ENCODE measurements at regions not wholly inside any gene's neighbourhood (a gene's known extent, or its start where the extent isn't known, plus 50 kb on each side); places are given as distances from the start of the nearest gene placed in this dataset.
"Not testable (repeated sequence)": the region's sequence is repeated elsewhere in the genome, so short reads cannot be mapped to it uniquely, and the experiment has no call there.

DNA sequence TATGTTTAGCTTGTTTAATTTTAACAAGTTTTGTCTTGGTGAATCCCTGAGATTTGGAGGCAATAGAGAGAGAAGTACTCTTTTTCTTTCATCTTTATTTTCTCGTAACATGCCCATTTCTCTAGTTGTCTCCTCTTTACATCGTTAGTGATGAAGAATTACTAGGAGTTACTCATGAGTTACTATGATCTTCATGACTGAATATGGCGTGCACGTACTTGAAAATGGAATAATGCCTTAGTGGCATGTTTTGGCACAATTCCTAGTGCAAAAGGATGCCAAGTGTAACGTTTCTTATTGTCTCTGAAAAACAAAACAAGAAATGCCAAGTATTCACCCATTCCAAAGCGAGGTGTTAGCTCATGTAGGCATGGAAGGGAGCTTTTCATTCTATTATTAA, 340.7 kb upstream of the FLRT2 start:
- H3K27me3 Mint-ChIP-seq; H3K4me1 ChIP-seq (ENCODE audit: control insufficient read depth in 1 of 2, extremely low read depth in 1 of 2, insufficient read depth in 2 of 2, low read length in 2 of 2); H3K9me3 ChIP-seq; H3K4me3 ChIP-seq (ENCODE audit: control insufficient read depth in 1 of 2, extremely low read depth in 1 of 2, low read length in 1 of 2); H3K27me3 ChIP-seq (replicated peaks in 1 of 2; ENCODE audit: control insufficient read depth in 2 of 2, extremely low read depth in 1 of 2, insufficient read depth in 2 of 2, low read length in 1 of 2); ATAC-seq (replicated peaks in 1 of 4); H3K36me3 ChIP-seq (ENCODE audit: control insufficient read depth in 2 of 2, extremely low read depth in 1 of 2, insufficient read depth in 1 of 2, low read length in 1 of 2); CTCF ChIA-PET; DNase-seq; H3K36me3 Mint-ChIP-seq; H3K4me1 Mint-ChIP-seq; H3K27ac Mint-ChIP-seq; H3K27ac ChIP-seq (ENCODE audit: low read length); H3K4me3 Mint-ChIP-seq: not testable (repeated sequence)
- no CpG with 5 or more reads among the region's 6 CpGs for WGBS (ENCODE audit: insufficient coverage)
- H3K9me3 Mint-ChIP-seq = peaks cover 6 to 24% (median 8%) of the 10 kb centered on the region in 3 donors
- POLR2A ChIA-PET = interaction anchor here in 1 of 2 donors (0.5 to 0.7 kb wide), 2 partner anchors 17 to 31 kb away, joined by 3 to 4 read pairs; no protein-coding TSS in a partner anchor

DNA sequence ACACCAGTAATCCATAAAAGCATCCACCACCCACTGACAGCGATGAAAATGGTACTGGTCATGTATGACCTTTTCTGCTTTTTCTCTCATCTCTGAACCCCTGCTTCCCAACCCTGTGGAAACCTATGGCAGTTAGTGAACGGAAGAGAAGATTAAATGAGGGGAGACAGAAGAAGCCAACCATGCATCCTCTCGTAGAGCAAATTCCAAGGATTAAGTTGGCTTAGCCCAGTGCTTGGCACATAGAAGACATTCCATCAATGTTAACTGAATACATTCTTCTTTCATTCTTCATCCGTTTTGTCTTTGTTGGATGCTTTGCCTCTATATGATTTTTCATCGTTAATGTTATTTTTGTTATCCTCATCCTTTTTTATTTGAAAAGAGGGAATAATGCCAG, 339.7 kb upstream of the FLRT2 start:
- DNase-seq (no peak), ATAC-seq (replicated peaks in 1 of 4) (no peak)
- WGBS (ENCODE audit: insufficient coverage) = no CpG with 5 or more reads among the region's 5 CpGs
- Mint-ChIP-seq H3K27me3 (no peaks in the 10 kb centered on the region), H3K9me3 (peaks cover 8 to 24% (median 11%) of the 10 kb centered on the region in 3 donors), H3K4me3 (no peak overlapping the region), H3K27ac (no peak overlapping the region), H3K36me3 (no peaks in the 10 kb centered on the region), H3K4me1 (no peaks in the 10 kb centered on the region)
- POLR2A ChIA-PET = no interaction called here
- Histone ChIP-seq H3K36me3 (ENCODE audit: control insufficient read depth in 2 of 2, extremely low read depth in 1 of 2, insufficient read depth in 1 of 2, low read length in 1 of 2) (no peaks in the 10 kb centered on the region), H3K4me1 (ENCODE audit: control insufficient read depth in 1 of 2, extremely low read depth in 1 of 2, insufficient read depth in 2 of 2, low read length in 2 of 2) (no peaks in the 10 kb centered on the region), H3K27me3 (replicated peaks in 1 of 2; ENCODE audit: control insufficient read depth in 2 of 2, extremely low read depth in 1 of 2, insufficient read depth in 2 of 2, low read length in 1 of 2) (no peaks in the 10 kb centered on the region), H3K27ac (ENCODE audit: low read length) (no peak overlapping the region), H3K9me3 (no peaks in the 10 kb centered on the region), H3K4me3 (ENCODE audit: control insufficient read depth in 1 of 2, extremely low read depth in 1 of 2, low read length in 1 of 2) (no peak overlapping the region)
- CTCF ChIA-PET = no interaction called here

DNA sequence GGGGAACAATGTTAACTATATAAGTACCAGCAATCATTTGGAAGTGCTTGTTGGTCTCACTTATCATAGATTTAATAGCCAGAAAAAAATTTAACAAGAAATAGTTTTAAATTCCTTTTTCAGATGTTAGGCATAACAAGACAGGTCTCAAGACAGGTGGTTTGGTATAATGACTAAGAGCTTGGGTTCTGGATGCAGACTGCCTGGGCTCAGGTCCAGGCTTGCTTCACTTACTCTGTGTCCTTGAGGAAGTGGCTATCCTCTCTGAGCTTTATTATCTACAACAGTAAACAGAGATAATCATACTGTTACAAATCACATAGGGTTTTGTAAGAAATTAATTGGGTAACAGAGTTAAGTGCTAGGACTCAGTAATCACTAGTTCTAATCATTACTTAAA, 338.0 kb upstream of the FLRT2 start:
- ChIA-PET CTCF (no interaction called here), POLR2A (no interaction called here)
- DNase-seq (no peak), ATAC-seq (replicated peaks in 1 of 4) (no peak)
- H3K9me3 ChIP-seq = no peaks in the 10 kb centered on the region
- H3K4me3 ChIP-seq (ENCODE audit: control insufficient read depth in 1 of 2, extremely low read depth in 1 of 2, low read length in 1 of 2) = no peak overlapping the region
- no peak overlapping the region for H3K27ac ChIP-seq (ENCODE audit: low read length)
- no peaks in the 10 kb centered on the region for H3K4me1 ChIP-seq (ENCODE audit: control insufficient read depth in 1 of 2, extremely low read depth in 1 of 2, insufficient read depth in 2 of 2, low read length in 2 of 2)
- H3K27me3 ChIP-seq (replicated peaks in 1 of 2; ENCODE audit: control insufficient read depth in 2 of 2, extremely low read depth in 1 of 2, insufficient read depth in 2 of 2, low read length in 1 of 2) = no peaks in the 10 kb centered on the region
- no peaks in the 10 kb centered on the region for H3K36me3 ChIP-seq (ENCODE audit: control insufficient read depth in 2 of 2, extremely low read depth in 1 of 2, insufficient read depth in 1 of 2, low read length in 1 of 2)
- no peak overlapping the region for H3K4me3 Mint-ChIP-seq
- peaks cover 8 to 24% (median 8%) of the 10 kb centered on the region in 3 donors for H3K9me3 Mint-ChIP-seq
- no peak overlapping the region for H3K27ac Mint-ChIP-seq
- H3K4me1 Mint-ChIP-seq = no peaks in the 10 kb centered on the region
- H3K36me3 Mint-ChIP-seq = no peaks in the 10 kb centered on the region
- H3K27me3 Mint-ChIP-seq = no peaks in the 10 kb centered on the region

DNA sequence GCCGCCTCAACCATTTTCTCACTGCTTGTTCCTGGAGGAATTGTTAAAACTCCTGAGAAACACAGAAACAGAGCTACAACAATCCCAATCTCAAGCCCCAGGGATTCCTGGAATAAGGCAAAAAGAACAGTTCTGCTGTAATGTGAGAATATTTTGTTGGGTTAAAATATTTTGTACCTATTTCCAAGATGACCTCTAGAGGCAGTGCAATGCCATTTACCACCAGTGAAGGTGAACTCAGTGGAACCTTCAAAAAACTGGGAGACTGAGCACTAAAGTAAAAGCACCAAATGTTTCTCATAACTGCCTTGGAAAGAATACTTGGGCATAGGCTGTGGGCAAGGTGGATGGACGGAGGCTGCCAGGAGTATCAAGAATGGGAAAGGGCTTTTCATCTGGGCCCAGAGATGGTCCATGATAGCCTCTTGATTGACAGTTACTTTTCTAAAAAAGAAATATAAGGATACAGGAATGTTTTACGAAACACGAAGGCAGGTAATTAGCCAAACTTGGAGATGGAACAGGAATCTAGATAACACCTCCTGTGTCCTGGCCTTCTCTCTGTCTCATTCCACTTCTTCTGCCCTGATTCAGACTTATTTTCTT, 334.0 kb upstream of the FLRT2 start:
- no peaks in the 10 kb centered on the region for H3K36me3 Mint-ChIP-seq
- Histone ChIP-seq H3K4me1 (ENCODE audit: control insufficient read depth in 1 of 2, extremely low read depth in 1 of 2, insufficient read depth in 2 of 2, low read length in 2 of 2) (no peaks in the 10 kb centered on the region), H3K27ac (ENCODE audit: low read length) (no peak overlapping the region), H3K27me3 (replicated peaks in 1 of 2; ENCODE audit: control insufficient read depth in 2 of 2, extremely low read depth in 1 of 2, insufficient read depth in 2 of 2, low read length in 1 of 2) (no peaks in the 10 kb centered on the region), H3K36me3 (ENCODE audit: control insufficient read depth in 2 of 2, extremely low read depth in 1 of 2, insufficient read depth in 1 of 2, low read length in 1 of 2) (no peaks in the 10 kb centered on the region), H3K9me3 (no peaks in the 10 kb centered on the region), H3K4me3 (ENCODE audit: control insufficient read depth in 1 of 2, extremely low read depth in 1 of 2, low read length in 1 of 2) (no peak overlapping the region)
- ATAC-seq (replicated peaks in 1 of 4) (no peak), DNase-seq (no peak)
- no peak overlapping the region for H3K4me3 Mint-ChIP-seq
- WGBS (ENCODE audit: insufficient coverage) = 80% methylated on average over 2 of the region's 4 CpGs
- no peak overlapping the region for H3K27ac Mint-ChIP-seq
- POLR2A ChIA-PET = no interaction called here
- no peaks in the 10 kb centered on the region for H3K27me3 Mint-ChIP-seq
- H3K9me3 Mint-ChIP-seq = peaks cover 6 to 8% (median 8%) of the 10 kb centered on the region in 3 donors
- no peaks in the 10 kb centered on the region for H3K4me1 Mint-ChIP-seq
- CTCF ChIA-PET = no interaction called here

DNA sequence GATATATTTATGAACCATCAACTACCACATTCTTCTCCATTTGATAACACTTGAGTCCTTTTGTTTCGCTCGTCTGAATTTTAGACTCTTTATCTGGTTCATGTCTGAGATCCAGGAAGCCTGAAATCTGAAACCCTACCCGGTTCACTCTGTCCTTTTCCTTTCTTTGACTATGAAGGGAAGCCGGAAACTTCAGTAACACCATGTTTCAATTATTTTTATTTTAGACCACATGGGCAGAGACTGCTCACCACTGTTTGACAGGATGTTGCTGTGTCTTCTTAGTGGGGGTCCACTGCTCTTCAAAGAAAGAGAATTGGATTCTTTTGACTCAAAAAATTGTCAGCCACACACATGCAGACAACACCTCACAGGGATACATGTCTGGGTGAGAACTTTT, 331.9 kb upstream of the FLRT2 start:
- Histone ChIP-seq H3K9me3 (no peaks in the 10 kb centered on the region), H3K27ac (ENCODE audit: low read length) (no peak overlapping the region), H3K27me3 (replicated peaks in 1 of 2; ENCODE audit: control insufficient read depth in 2 of 2, extremely low read depth in 1 of 2, insufficient read depth in 2 of 2, low read length in 1 of 2) (no peaks in the 10 kb centered on the region), H3K4me3 (ENCODE audit: control insufficient read depth in 1 of 2, extremely low read depth in 1 of 2, low read length in 1 of 2) (no peak overlapping the region), H3K36me3 (ENCODE audit: control insufficient read depth in 2 of 2, extremely low read depth in 1 of 2, insufficient read depth in 1 of 2, low read length in 1 of 2) (no peaks in the 10 kb centered on the region), H3K4me1 (ENCODE audit: control insufficient read depth in 1 of 2, extremely low read depth in 1 of 2, insufficient read depth in 2 of 2, low read length in 2 of 2) (no peaks in the 10 kb centered on the region)
- DNase-seq = no peak
- no peaks in the 10 kb centered on the region for H3K27me3 Mint-ChIP-seq
- no peak for ATAC-seq (replicated peaks in 1 of 4)
- no peaks in the 10 kb centered on the region for H3K4me1 Mint-ChIP-seq
- no peaks in the 10 kb centered on the region for H3K36me3 Mint-ChIP-seq
- ChIA-PET POLR2A (no interaction called here), CTCF (no interaction called here)
- H3K4me3 Mint-ChIP-seq = no peak overlapping the region
- peaks cover 6 to 15% (median 7%) of the 10 kb centered on the region in 3 donors for H3K9me3 Mint-ChIP-seq
- H3K27ac Mint-ChIP-seq = no peak overlapping the region
- 96% methylated on average over 3 of the region's 4 CpGs for WGBS (ENCODE audit: insufficient coverage)

DNA sequence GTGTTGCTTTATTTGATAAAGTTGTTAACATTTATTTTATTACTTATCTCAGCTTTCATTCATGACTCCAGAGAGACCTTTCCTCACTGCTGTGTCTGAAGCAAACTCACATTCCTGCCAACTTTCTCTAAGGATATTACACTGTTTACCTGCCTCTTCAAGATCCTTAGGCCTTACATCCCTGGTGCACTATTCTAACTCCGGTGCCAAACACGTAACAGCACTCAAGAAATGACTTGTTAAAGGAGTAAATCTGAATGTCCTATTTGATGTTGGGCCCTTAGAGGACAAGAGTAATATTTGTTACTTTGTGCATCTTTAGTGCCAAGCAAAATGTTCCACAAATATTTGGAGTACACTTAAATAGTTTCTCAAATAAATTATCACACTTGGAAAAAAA, 324.1 kb upstream of the FLRT2 start:
- no peak overlapping the region for H3K4me3 ChIP-seq (ENCODE audit: control insufficient read depth in 1 of 2, extremely low read depth in 1 of 2, low read length in 1 of 2)
- Mint-ChIP-seq H3K27ac (no peak overlapping the region), H3K27me3 (no peaks in the 10 kb centered on the region), H3K4me1 (no peaks in the 10 kb centered on the region), H3K9me3 (peaks cover 3 to 19% (median 16%) of the 10 kb centered on the region in 3 donors), H3K4me3 (no peak overlapping the region), H3K36me3 (no peaks in the 10 kb centered on the region)
- H3K9me3 ChIP-seq = no peaks in the 10 kb centered on the region
- no peaks in the 10 kb centered on the region for H3K36me3 ChIP-seq (ENCODE audit: control insufficient read depth in 2 of 2, extremely low read depth in 1 of 2, insufficient read depth in 1 of 2, low read length in 1 of 2)
- ChIA-PET CTCF (no interaction called here), POLR2A (no interaction called here)
- ATAC-seq (replicated peaks in 1 of 4) = no peak
- no peaks in the 10 kb centered on the region for H3K4me1 ChIP-seq (ENCODE audit: control insufficient read depth in 1 of 2, extremely low read depth in 1 of 2, insufficient read depth in 2 of 2, low read length in 2 of 2)
- no peak for DNase-seq
- no peaks in the 10 kb centered on the region for H3K27me3 ChIP-seq (replicated peaks in 1 of 2; ENCODE audit: control insufficient read depth in 2 of 2, extremely low read depth in 1 of 2, insufficient read depth in 2 of 2, low read length in 1 of 2)
- H3K27ac ChIP-seq (ENCODE audit: low read length) = no peak overlapping the region
- no CpG with 5 or more reads among the region's 2 CpGs for WGBS (ENCODE audit: insufficient coverage)

DNA sequence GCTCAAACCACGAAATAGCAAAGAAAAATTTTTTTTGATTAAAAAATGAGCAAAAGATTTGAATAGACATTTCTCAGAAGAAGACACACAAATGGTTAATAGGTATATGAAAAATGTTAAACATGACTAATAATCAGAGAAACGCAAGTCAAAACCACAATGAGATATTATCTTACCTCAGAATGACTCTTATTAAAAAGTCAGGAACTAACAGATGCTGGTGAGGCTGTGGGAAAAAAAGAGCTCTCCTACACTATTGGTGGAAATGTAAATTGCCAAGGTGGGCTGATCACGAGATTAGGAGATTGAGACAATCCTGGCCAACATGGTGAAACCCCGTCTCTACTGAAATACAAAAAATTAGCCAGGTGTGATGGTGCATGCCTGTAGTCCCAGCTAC, 315.5 kb upstream of the FLRT2 start:
- POLR2A ChIA-PET = no interaction called here
- Histone ChIP-seq H3K9me3 (no peaks in the 10 kb centered on the region), H3K4me3 (ENCODE audit: control insufficient read depth in 1 of 2, extremely low read depth in 1 of 2, low read length in 1 of 2) (no peak overlapping the region), H3K27me3 (replicated peaks in 1 of 2; ENCODE audit: control insufficient read depth in 2 of 2, extremely low read depth in 1 of 2, insufficient read depth in 2 of 2, low read length in 1 of 2) (no peaks in the 10 kb centered on the region), H3K36me3 (ENCODE audit: control insufficient read depth in 2 of 2, extremely low read depth in 1 of 2, insufficient read depth in 1 of 2, low read length in 1 of 2) (no peaks in the 10 kb centered on the region), H3K27ac (ENCODE audit: low read length) (no peak overlapping the region), H3K4me1 (ENCODE audit: control insufficient read depth in 1 of 2, extremely low read depth in 1 of 2, insufficient read depth in 2 of 2, low read length in 2 of 2) (no peaks in the 10 kb centered on the region)
- Mint-ChIP-seq H3K4me3 (no peak overlapping the region), H3K4me1 (no peaks in the 10 kb centered on the region), H3K27ac (no peak overlapping the region), H3K9me3 (peaks cover 12 to 28% (median 19%) of the 10 kb centered on the region in 3 donors), H3K27me3 (no peaks in the 10 kb centered on the region), H3K36me3 (no peaks in the 10 kb centered on the region)
- CTCF ChIA-PET = no interaction called here
- ATAC-seq (replicated peaks in 1 of 4) (no peak), DNase-seq (no peak)
- WGBS (ENCODE audit: insufficient coverage) = 38% methylated on average over 2 of the region's 4 CpGs
